ENCODE measurements at regions not wholly inside any gene's neighbourhood (a gene's known extent, or its start where the extent isn't known, plus 50 kb on each side); places are given as distances from the start of the nearest gene placed in this dataset.

DNA sequence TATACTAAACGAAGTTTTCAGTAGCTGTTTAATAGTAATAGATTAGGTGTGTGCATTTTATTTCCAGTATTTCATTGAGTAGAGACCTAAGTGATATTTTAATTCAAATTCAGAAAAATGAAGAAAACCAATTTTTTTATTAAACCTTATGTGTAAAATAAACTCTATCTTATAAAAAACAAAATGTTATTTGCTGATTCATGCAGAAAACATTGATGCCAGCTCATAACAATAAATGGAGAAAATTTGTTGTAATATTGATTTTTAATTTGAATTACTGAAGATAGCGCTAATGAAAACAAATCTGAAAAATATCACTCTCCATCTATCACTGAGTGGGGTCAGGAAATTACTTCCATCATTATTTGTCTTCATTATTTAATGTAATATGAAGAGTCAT lies 1177.8 kb upstream of the SEMA6A start:
- Histone ChIP-seq H3K27me3 (replicated peaks in 1 of 2; ENCODE audit: control insufficient read depth in 2 of 2, insufficient read depth in 2 of 2, low read length in 1 of 2) (no peaks in the 10 kb centered on the region), H3K4me3 (no peak overlapping the region), H4K20me1 (ENCODE audit: control insufficient read depth, insufficient read depth) (no peaks in the 10 kb centered on the region), H3K79me2 (ENCODE audit: control insufficient read depth, insufficient read depth, low read length) (no peaks in the 10 kb centered on the region), H3K36me3 (ENCODE audit: control insufficient read depth in 2 of 2, insufficient read depth in 2 of 2, low read length in 1 of 2) (no peaks in the 10 kb centered on the region), H3K4me1 (ENCODE audit: control insufficient read depth, insufficient read depth, low read length) (no peaks in the 10 kb centered on the region), H3K4me2 (ENCODE audit: control insufficient read depth, insufficient read depth) (no peak overlapping the region), H3K9ac (ENCODE audit: control insufficient read depth, insufficient read depth, low read length) (no peak overlapping the region), H3K9me3 (replicated peaks; ENCODE audit: control insufficient read depth, insufficient read depth, low read length) (no peaks in the 10 kb centered on the region), H3K27ac (ENCODE audit: control insufficient read depth, insufficient read depth) (no peak overlapping the region), H2AFZ (ENCODE audit: control insufficient read depth, low read depth, low read length) (no peak overlapping the region)
- ATAC-seq (no peak), FAIRE-seq (no peak), DNase-seq (ENCODE audit: low read depth, low spot score) (no peak)
- ChIA-PET POLR2A (no interaction called here), SMC1A (ENCODE audit: uncharacterized antibody, unreplicated experiment) (no interaction called here), RAD21 (ENCODE audit: unreplicated experiment) (no interaction called here), CTCF (no interaction called here)
- intact Hi-C loops (cut with micrococcal nuclease; ENCODE audit: unreplicated experiment) (no loop called here), in situ Hi-C loops (cut with MboI) (no loop called here)
- WGBS (ENCODE audit: insufficient coverage, insufficient replicate concordance, low lambda C conversion rate, missing lambda C conversion rate) = 23% methylated on average over 2 of the region's 2 CpGs
- TF ChIP-seq MYC (IDR thresholded peaks at IDR 0.05; ENCODE audit: insufficient read depth, insufficient read length, insufficient replicate concordance, low read length, severe bottlenecking) = no peak
- no TSS peak for BruUV-seq (replicated peaks)

DNA sequence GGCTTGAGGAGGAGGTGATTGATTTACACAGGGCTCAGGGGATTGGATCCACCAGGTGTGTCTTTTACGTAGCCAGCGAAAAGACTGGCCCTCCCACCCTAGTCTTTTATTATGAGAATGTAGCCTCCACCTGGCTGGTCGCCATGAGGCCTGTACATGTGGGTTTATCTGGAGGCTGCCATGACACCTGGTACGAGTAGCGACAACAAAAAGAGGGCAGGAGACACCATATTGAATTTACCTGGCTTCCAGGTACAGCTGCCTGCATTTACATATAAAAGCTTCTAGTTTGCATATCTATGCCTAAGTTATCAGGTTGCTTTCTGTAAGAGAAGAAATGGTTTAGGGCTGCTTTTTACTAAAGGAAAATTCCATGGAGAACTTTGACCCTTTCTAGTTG lies 1173.7 kb upstream of the SEMA6A start:
- no peak overlapping the region for H3K4me3 ChIP-seq
- ChIA-PET POLR2A (no interaction called here), CTCF (no interaction called here), RAD21 (ENCODE audit: unreplicated experiment) (no interaction called here), SMC1A (ENCODE audit: uncharacterized antibody, unreplicated experiment) (no interaction called here)
- no peaks in the 10 kb centered on the region for H3K9me3 ChIP-seq (replicated peaks; ENCODE audit: control insufficient read depth, insufficient read depth, low read length)
- no peak overlapping the region for H3K27ac ChIP-seq (ENCODE audit: control insufficient read depth, insufficient read depth)
- H4K20me1 ChIP-seq (ENCODE audit: control insufficient read depth, insufficient read depth) = no peaks in the 10 kb centered on the region
- no peak overlapping the region for H3K9ac ChIP-seq (ENCODE audit: control insufficient read depth, insufficient read depth, low read length)
- ATAC-seq (no peak), DNase-seq (ENCODE audit: low read depth, low spot score) (no peak), FAIRE-seq (no peak)
- H3K79me2 ChIP-seq (ENCODE audit: control insufficient read depth, insufficient read depth, low read length) = no peaks in the 10 kb centered on the region
- H3K36me3 ChIP-seq (ENCODE audit: control insufficient read depth in 2 of 2, insufficient read depth in 2 of 2, low read length in 1 of 2) = no peaks in the 10 kb centered on the region
- H3K4me2 ChIP-seq (ENCODE audit: control insufficient read depth, insufficient read depth) = no peak overlapping the region
- intact Hi-C loops (cut with micrococcal nuclease; ENCODE audit: unreplicated experiment) (no loop called here), in situ Hi-C loops (cut with MboI) (no loop called here)
- 72% methylated on average over 5 of the region's 5 CpGs for WGBS (ENCODE audit: insufficient coverage, insufficient replicate concordance, low lambda C conversion rate, missing lambda C conversion rate)
- no TSS peak for BruUV-seq (replicated peaks)
- H3K4me1 ChIP-seq (ENCODE audit: control insufficient read depth, insufficient read depth, low read length) = no peaks in the 10 kb centered on the region
- H2AFZ ChIP-seq (ENCODE audit: control insufficient read depth, low read depth, low read length) = no peak overlapping the region
- no peaks in the 10 kb centered on the region for H3K27me3 ChIP-seq (replicated peaks in 1 of 2; ENCODE audit: control insufficient read depth in 2 of 2, insufficient read depth in 2 of 2, low read length in 1 of 2)
- TF ChIP-seq ZBTB33 (IDR thresholded peaks at IDR 0.05) (no peak), MYB (IDR thresholded peaks at IDR 0.05; ENCODE audit: borderline replicate concordance, low read depth, low read length) (no peak), SMAD5 (IDR thresholded peaks at IDR 0.05; ENCODE audit: low read depth) (no peak), KDM1A (IDR thresholded peaks at IDR 0.05; ENCODE audit: borderline replicate concordance) (no peak), BACH1 (IDR thresholded peaks at IDR 0.05; ENCODE audit: borderline replicate concordance) (no peak), GATAD2B (conservative IDR thresholded peaks at IDR 0.05; ENCODE audit: low read depth) (no peak), MXI1 (IDR thresholded peaks at IDR 0.05; ENCODE audit: low read depth, low read length) (no peak), BRCA1 (IDR thresholded peaks at IDR 0.05; ENCODE audit: low read depth, low read length) (no peak)
- TF ChIP-seq, protein P1, sequence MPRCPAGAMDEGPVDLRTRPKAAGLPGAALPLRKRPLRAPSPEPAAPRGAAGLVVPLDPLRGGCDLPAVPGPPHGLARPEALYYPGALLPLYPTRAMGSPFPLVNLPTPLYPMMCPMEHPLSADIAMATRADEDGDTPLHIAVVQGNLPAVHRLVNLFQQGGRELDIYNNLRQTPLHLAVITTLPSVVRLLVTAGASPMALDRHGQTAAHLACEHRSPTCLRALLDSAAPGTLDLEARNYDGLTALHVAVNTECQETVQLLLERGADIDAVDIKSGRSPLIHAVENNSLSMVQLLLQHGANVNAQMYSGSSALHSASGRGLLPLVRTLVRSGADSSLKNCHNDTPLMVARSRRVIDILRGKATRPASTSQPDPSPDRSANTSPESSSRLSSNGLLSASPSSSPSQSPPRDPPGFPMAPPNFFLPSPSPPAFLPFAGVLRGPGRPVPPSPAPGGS (IDR thresholded peaks at IDR 0.05; ENCODE audit: borderline replicate concordance, insufficient read depth, low read depth, low read length, poor library complexity, severe bottlenecking) = no peak
- TF ChIP-seq, protein P2, sequence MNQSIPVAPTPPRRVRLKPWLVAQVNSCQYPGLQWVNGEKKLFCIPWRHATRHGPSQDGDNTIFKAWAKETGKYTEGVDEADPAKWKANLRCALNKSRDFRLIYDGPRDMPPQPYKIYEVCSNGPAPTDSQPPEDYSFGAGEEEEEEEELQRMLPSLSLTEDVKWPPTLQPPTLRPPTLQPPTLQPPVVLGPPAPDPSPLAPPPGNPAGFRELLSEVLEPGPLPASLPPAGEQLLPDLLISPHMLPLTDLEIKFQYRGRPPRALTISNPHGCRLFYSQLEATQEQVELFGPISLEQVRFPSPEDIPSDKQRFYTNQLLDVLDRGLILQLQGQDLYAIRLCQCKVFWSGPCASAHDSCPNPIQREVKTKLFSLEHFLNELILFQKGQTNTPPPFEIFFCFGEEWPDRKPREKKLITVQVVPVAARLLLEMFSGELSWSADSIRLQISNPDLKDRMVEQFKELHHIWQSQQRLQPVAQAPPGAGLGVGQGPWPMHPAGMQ (IDR thresholded peaks at IDR 0.05; ENCODE audit: borderline replicate concordance) = no peak
- TF ChIP-seq, protein P3, sequence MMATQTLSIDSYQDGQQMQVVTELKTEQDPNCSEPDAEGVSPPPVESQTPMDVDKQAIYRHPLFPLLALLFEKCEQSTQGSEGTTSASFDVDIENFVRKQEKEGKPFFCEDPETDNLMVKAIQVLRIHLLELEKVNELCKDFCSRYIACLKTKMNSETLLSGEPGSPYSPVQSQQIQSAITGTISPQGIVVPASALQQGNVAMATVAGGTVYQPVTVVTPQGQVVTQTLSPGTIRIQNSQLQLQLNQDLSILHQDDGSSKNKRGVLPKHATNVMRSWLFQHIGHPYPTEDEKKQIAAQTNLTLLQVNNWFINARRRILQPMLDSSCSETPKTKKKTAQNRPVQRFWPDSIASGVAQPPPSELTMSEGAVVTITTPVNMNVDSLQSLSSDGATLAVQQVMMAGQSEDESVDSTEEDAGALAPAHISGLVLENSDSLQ (IDR thresholded peaks at IDR 0.05) = no peak

All from GM12878 (cell line).